Vagina (tissue), 2 donors: ENCODE measurements at regions not wholly inside any gene's neighbourhood (a gene's known extent, or its start where the extent isn't known, plus 50 kb on each side); places are given as distances from the start of the nearest gene placed in this dataset.

Source experiments
- POLR2A ChIP-seq, 2 donors: fragments of 450-650 bp; IDR thresholded peaks; one replicate each; pipeline ENCODE4 v1.6.1; 2017; ENCODE audit warnings: antibody characterized with exemption in 2 of 2, mild to moderate bottlenecking in 2 of 2, moderate library complexity in 2 of 2
- POLR2AphosphoS5 ChIP-seq, 2 donors: sonication (generic); formaldehyde crosslinking; IDR thresholded peaks; one replicate each; pipeline ENCODE4 v1.9.0; 2017; ENCODE audit warnings: antibody characterized with exemption in 2 of 2, mild to moderate bottlenecking in 2 of 2, low read depth in 1 of 2; ENCODE audit not compliant: insufficient read depth in 1 of 2
- TF ChIP-seq, protein P1 (sequence below), 3 experiments: fragments of 450-650 bp in 2 of 3; fragments of 200-600 bp in 1 of 3; sonication (generic) in 1 of 3; IDR thresholded peaks; one replicate each; pipeline ENCODE4 v1.5.1; 2017 to 2019; ENCODE audit warnings: antibody characterized with exemption in 3 of 3, mild to moderate bottlenecking in 2 of 3, moderate library complexity in 2 of 3

DNA sequence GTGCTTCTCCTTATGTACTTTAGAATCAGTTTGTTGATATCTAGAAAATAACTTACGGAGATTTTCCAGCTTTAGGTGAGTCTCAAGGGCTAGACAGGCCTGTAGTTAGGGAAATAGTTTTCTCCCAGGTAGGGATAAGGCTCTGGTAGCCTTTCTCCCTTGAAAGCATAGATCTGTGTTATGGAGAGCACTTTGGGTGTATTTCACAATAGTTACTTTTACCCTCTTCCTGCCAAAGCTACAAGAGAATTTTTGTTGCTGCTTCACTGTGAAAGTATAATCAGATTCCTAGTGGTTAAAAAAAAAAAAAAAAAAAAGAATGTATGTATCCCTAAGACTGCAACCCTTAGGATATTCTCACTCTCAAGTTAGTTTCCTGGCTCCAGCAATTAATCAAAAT, 267.5 kb downstream of the PIK3C3 start:
- TF ChIP-seq, protein P1, sequence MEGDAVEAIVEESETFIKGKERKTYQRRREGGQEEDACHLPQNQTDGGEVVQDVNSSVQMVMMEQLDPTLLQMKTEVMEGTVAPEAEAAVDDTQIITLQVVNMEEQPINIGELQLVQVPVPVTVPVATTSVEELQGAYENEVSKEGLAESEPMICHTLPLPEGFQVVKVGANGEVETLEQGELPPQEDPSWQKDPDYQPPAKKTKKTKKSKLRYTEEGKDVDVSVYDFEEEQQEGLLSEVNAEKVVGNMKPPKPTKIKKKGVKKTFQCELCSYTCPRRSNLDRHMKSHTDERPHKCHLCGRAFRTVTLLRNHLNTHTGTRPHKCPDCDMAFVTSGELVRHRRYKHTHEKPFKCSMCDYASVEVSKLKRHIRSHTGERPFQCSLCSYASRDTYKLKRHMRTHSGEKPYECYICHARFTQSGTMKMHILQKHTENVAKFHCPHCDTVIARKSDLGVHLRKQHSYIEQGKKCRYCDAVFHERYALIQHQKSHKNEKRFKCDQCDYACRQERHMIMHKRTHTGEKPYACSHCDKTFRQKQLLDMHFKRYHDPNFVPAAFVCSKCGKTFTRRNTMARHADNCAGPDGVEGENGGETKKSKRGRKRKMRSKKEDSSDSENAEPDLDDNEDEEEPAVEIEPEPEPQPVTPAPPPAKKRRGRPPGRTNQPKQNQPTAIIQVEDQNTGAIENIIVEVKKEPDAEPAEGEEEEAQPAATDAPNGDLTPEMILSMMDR (IDR thresholded peaks at IDR 0.05) = no peak
- TF ChIP-seq POLR2A (IDR thresholded peaks at IDR 0.05) (no peak), POLR2AphosphoS5 (IDR thresholded peaks at IDR 0.05; ENCODE audit: insufficient read depth in 1 of 2, low read depth in 1 of 2) (no peak)
